Suprapubic skin (tissue), 4 donors: ENCODE measurements at regions not wholly inside any gene's neighbourhood (a gene's known extent, or its start where the extent isn't known, plus 50 kb on each side); places are given as distances from the start of the nearest gene placed in this dataset.

Source experiments
- DNase-seq, 2 donors: peaks; one replicate each; pipeline ENCODE4 v3.0.0-alpha.2; 2019; ENCODE audit warnings: low spot score in 2 of 2
- H3K27ac ChIP-seq: fragments of 200-600 bp; sonication (generic); one replicate; pipeline ENCODE4 v1.5.1; 2019
- H3K27me3 ChIP-seq: fragments of 200-600 bp; sonication (generic); one replicate; pipeline ENCODE4 v1.5.1; 2019
- H3K36me3 ChIP-seq: fragments of 200-600 bp; sonication (generic); one replicate; pipeline ENCODE4 v1.5.1; 2019
- H3K4me1 ChIP-seq: fragments of 200-600 bp; sonication (generic); one replicate; pipeline ENCODE4 v1.5.1; 2019
- H3K4me3 ChIP-seq: fragments of 200-600 bp; sonication (generic); one replicate; pipeline ENCODE4 v1.5.1; 2019; ENCODE audit warnings: mild to moderate bottlenecking
- H3K9me3 ChIP-seq: fragments of 200-600 bp; sonication (generic); one replicate; pipeline ENCODE4 v1.5.1; 2019
- CTCF ChIP-seq, 2 donors: fragments of 200-600 bp in 1 of 2; fragments of 450-650 bp in 1 of 2; sonication (generic) in 1 of 2; IDR thresholded peaks; one replicate each; pipeline ENCODE4 v1.5.1; 2016 to 2019; ENCODE audit warnings: antibody characterized with exemption in 2 of 2, mild to moderate bottlenecking in 1 of 2, moderate library complexity in 1 of 2
- EP300 ChIP-seq: sonication (generic); formaldehyde crosslinking; IDR thresholded peaks from one replicate; pipeline ENCODE4 v1.6.1; 2017; ENCODE audit warnings: antibody characterized with exemption
- POLR2A ChIP-seq, 2 donors: fragments of 450-650 bp; IDR thresholded peaks; one replicate each; pipeline ENCODE4 v1.6.1; 2017; ENCODE audit warnings: antibody characterized with exemption in 2 of 2, mild to moderate bottlenecking in 2 of 2, moderate library complexity in 2 of 2
- POLR2AphosphoS5 ChIP-seq, 3 donors: sonication (generic); formaldehyde crosslinking; IDR thresholded peaks; one replicate each; pipeline ENCODE4 v1.6.1; 2017; ENCODE audit warnings: antibody characterized with exemption in 3 of 3
- WGBS: methylation state at CpG from one replicate; pipeline ENCODE4 v1.1.5; 2018; 5-methylcytosine and 5-hydroxymethylcytosine counted together

- no peak for TF ChIP-seq CTCF (IDR thresholded peaks at IDR 0.05)
- TF ChIP-seq POLR2AphosphoS5 (IDR thresholded peaks at IDR 0.05), result no peak
- TF ChIP-seq EP300, result no peak
- TF ChIP-seq POLR2A (IDR thresholded peaks at IDR 0.05), result no peak
- Histone ChIP-seq H3K27ac (no peak overlapping the region), H3K4me1 (no peaks in the 10 kb centered on the region), H3K36me3 (no peaks in the 10 kb centered on the region), H3K4me3 (no peak overlapping the region), H3K9me3 (no peaks in the 10 kb centered on the region), H3K27me3 (no peaks in the 10 kb centered on the region)
- 67% methylated on average over 1 of the region's 4 CpGs for WGBS
- no peak for DNase-seq
Observed at GRCh38 chr11:92432515-92432914, 207.9 kb downstream of the FAT3 start.

GRCh38 chr11:92436034-92436920, 211.7 kb downstream of the FAT3 start:
- Histone ChIP-seq H3K4me3 (no peak overlapping the region), H3K4me1 (no peaks in the 10 kb centered on the region), H3K27ac (no peak overlapping the region), H3K27me3 (no peaks in the 10 kb centered on the region), H3K9me3 (no peaks in the 10 kb centered on the region), H3K36me3 (no peaks in the 10 kb centered on the region)
- TF ChIP-seq POLR2A (IDR thresholded peaks at IDR 0.05) (no peak), POLR2AphosphoS5 (IDR thresholded peaks at IDR 0.05) (no peak), EP300 (no peak), CTCF (IDR thresholded peaks at IDR 0.05) (no peak)
- 85% methylated on average over 8 of the region's 8 CpGs for WGBS
- DNase-seq, result no peak

GRCh38 chr11:92439133-92439532, 214.5 kb downstream of the FAT3 start:
- H3K27me3 ChIP-seq, result no peaks in the 10 kb centered on the region

GRCh38 chr11:92440701-92441442, 216.3 kb downstream of the FAT3 start:
- Histone ChIP-seq H3K27ac (no peak overlapping the region), H3K27me3 (no peaks in the 10 kb centered on the region), H3K4me3 (no peak overlapping the region), H3K4me1 (no peaks in the 10 kb centered on the region), H3K36me3 (no peaks in the 10 kb centered on the region), H3K9me3 (no peaks in the 10 kb centered on the region)
- WGBS, result 51% methylated on average over 4 of the region's 4 CpGs
- DNase-seq, result no peak
- no peak for TF ChIP-seq EP300
- TF ChIP-seq POLR2A (IDR thresholded peaks at IDR 0.05), result no peak
- no peak for TF ChIP-seq CTCF (IDR thresholded peaks at IDR 0.05)
- TF ChIP-seq POLR2AphosphoS5 (IDR thresholded peaks at IDR 0.05), result no peak

More at GRCh38 chr11:92439133-92439532, 214.5 kb downstream of the FAT3 start:
- no peak for DNase-seq
- H3K36me3 ChIP-seq, result no peaks in the 10 kb centered on the region
- no peaks in the 10 kb centered on the region for H3K9me3 ChIP-seq
- TF ChIP-seq POLR2AphosphoS5 (IDR thresholded peaks at IDR 0.05), result no peak
- no peak for TF ChIP-seq CTCF (IDR thresholded peaks at IDR 0.05)
- no peak for TF ChIP-seq POLR2A (IDR thresholded peaks at IDR 0.05)
- no peaks in the 10 kb centered on the region for H3K4me1 ChIP-seq
- no peak overlapping the region for H3K27ac ChIP-seq
- H3K4me3 ChIP-seq, result no peak overlapping the region
- 46% methylated on average over 1 of the region's 1 CpG for WGBS

- no peak for DNase-seq
- 59% methylated on average over 4 of the region's 4 CpGs for WGBS
- H3K9me3 ChIP-seq, result no peaks in the 10 kb centered on the region
- H3K36me3 ChIP-seq, result no peaks in the 10 kb centered on the region
- no peak overlapping the region for H3K27ac ChIP-seq
- H3K4me1 ChIP-seq, result no peaks in the 10 kb centered on the region
- no peak overlapping the region for H3K4me3 ChIP-seq
- no peaks in the 10 kb centered on the region for H3K27me3 ChIP-seq
- TF ChIP-seq CTCF (IDR thresholded peaks at IDR 0.05) (no peak), POLR2A (IDR thresholded peaks at IDR 0.05) (no peak), POLR2AphosphoS5 (IDR thresholded peaks at IDR 0.05) (no peak), EP300 (no peak)
Observed at GRCh38 chr11:92441443-92441726, 216.8 kb downstream of the FAT3 start.
